ENCODE measurements at regions not wholly inside any gene's neighbourhood (a gene's known extent, or its start where the extent isn't known, plus 50 kb on each side); places are given as distances from the start of the nearest gene placed in this dataset.

DNA sequence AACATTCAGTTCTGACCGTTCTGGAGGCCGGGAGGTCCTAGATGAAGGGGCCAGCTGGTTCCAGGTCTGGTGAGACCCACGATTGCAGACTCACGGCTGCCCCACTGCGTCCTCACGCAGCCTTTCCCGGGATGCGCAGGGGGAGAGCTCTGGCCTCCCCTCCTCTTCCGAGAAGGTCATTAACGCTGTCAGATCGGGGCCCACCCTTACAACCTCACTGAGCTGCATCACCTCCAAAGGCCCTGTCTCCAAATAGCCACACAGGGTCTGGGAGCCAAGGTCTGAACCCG, 66.6 kb upstream of the PPP1R26 start:
- no peak overlapping the region for H2AFZ ChIP-seq (ENCODE audit: low read depth, low read length)
- H4K20me1 ChIP-seq (replicated peaks; ENCODE audit: control insufficient read depth, insufficient read depth, low read length), result 0 out of 2 replicates have a peak, but pooled peaks cover 5% of the 10 kb centered on the region
- H3K4me3 ChIP-seq, result no peak overlapping the region
- H3K27ac ChIP-seq (ENCODE audit: extremely low read depth, low read depth, low read length), result no peak overlapping the region
- H3K4me1 ChIP-seq (replicated peaks in 1 of 2; ENCODE audit: control insufficient read depth in 2 of 2, insufficient read depth in 2 of 2, low read length in 2 of 2), result peaks cover 4 to 29% of the 10 kb centered on the region in 2 experiments; a peak in 2 of 5 replicates
- 28% methylated on average over 12 of the region's 12 CpGs for WGBS (ENCODE audit: insufficient coverage, low coverage, missing lambda C conversion rate)
- BruUV-seq (replicated peaks), result no TSS peak
- no peak overlapping the region for H3K4me2 ChIP-seq (ENCODE audit: insufficient read depth, low read length)
- peaks cover 2 to 22% of the 10 kb centered on the region in 2 experiments; a peak in 3 of 5 replicates for H3K27me3 ChIP-seq (ENCODE audit: control insufficient read depth in 2 of 2, insufficient read depth in 2 of 2, low read length in 2 of 2)
- intact Hi-C loops (cut with micrococcal nuclease), result loop anchor here (2.0 to 10.0 kb wide), 2 partner anchors 326 to 718 kb away; partner anchors contain the start of gene OLFM1
- H3K9ac ChIP-seq (ENCODE audit: insufficient read depth in 1 of 2, low read depth in 2 of 2, low read length in 2 of 2), result no peak overlapping the region
- FAIRE-seq (no peak), ATAC-seq (no peak), DNase-seq (ENCODE audit: extremely low read depth in 1 of 4, low spot score in 3 of 4) (no peak)
- no peaks in the 10 kb centered on the region for H3K79me2 ChIP-seq (ENCODE audit: control insufficient read depth, insufficient read depth, low read length)
- in situ Hi-C loops (cut with MboI), result loop anchor here (5.0 kb wide), 1 partner anchor 326 kb away; the partner anchor contains the start of gene OLFM1
- TF ChIP-seq EZH2 (IDR thresholded peaks at IDR 0.05; ENCODE audit: borderline replicate concordance, low read depth, low read length) (no peak), FOXA3 (CRISPR knock-in tag; conservative IDR thresholded peaks at IDR 0.05 in 1 of 2, IDR thresholded peaks at IDR 0.05 in 1 of 2) (0 out of 4 replicates have a peak, but pooled peaks of 1 of the 2 experiments have one; percentile 6)
- ChIA-PET POLR2A (interaction anchor here (0.9 kb wide), 1 partner anchor 59 kb away, joined by 3 read pairs; no protein-coding TSS in a partner anchor), CTCF (ENCODE audit: low intra/inter-chr PET ratio) (interaction anchor here (1.1 to 3.0 kb wide), 4 partner anchors 10 to 326 kb away, joined by 3 to 33 read pairs (median 4); partner anchors contain the start of gene OLFM1)
- no peaks in the 10 kb centered on the region for H3K36me3 ChIP-seq (ENCODE audit: control insufficient read depth, insufficient read depth, low read length)
- peaks cover 3% of the 10 kb centered on the region for H3K9me1 ChIP-seq (ENCODE audit: control insufficient read depth, insufficient read depth, low read length)
- no peaks in the 10 kb centered on the region for H3K9me3 ChIP-seq (replicated peaks; ENCODE audit: control insufficient read depth, insufficient read depth, low read depth, low read length)

DNA sequence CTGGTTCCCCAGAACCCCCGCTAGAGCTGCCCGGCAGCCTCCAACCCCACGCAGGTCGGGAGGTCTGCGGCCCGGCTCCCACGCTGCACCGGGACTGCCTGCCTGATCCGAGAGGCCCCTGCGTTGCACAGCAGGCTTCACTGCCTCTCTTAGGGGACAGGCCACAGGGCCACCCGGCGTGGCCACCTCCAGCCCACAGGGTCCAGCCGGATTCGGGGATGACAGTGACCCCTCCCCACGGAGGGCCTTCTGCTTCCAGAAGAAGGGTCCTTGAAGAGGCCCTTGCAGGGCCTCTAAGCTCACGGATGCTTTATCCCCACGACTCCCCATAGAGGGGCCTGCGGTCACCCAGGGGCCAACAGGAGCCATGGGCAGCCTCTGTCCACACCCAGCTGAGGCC, 66.1 kb upstream of the PPP1R26 start:
- H3K9me3 ChIP-seq (replicated peaks; ENCODE audit: control insufficient read depth, insufficient read depth, low read depth, low read length), result no peaks in the 10 kb centered on the region
- peaks cover 2 to 22% of the 10 kb centered on the region in 2 experiments; a peak in 3 of 5 replicates for H3K27me3 ChIP-seq (ENCODE audit: control insufficient read depth in 2 of 2, insufficient read depth in 2 of 2, low read length in 2 of 2)
- 69% methylated on average over 15 of the region's 18 CpGs for WGBS (ENCODE audit: insufficient coverage, low coverage, missing lambda C conversion rate)
- BruUV-seq (replicated peaks), result no TSS peak
- in situ Hi-C loops (cut with MboI), result loop anchor here (5.0 kb wide), 1 partner anchor 326 kb away; the partner anchor contains the start of gene OLFM1
- peaks cover 3% of the 10 kb centered on the region for H3K9me1 ChIP-seq (ENCODE audit: control insufficient read depth, insufficient read depth, low read length)
- H2AFZ ChIP-seq (ENCODE audit: low read depth, low read length), result no peak overlapping the region
- 0 out of 2 replicates have a peak, but pooled peaks cover 5% of the 10 kb centered on the region for H4K20me1 ChIP-seq (replicated peaks; ENCODE audit: control insufficient read depth, insufficient read depth, low read length)
- no peak overlapping the region for H3K27ac ChIP-seq (ENCODE audit: extremely low read depth, low read depth, low read length)
- ChIA-PET POLR2A (interaction anchor here (0.9 kb wide), 1 partner anchor 59 kb away, joined by 3 read pairs; no protein-coding TSS in a partner anchor), CTCF (ENCODE audit: low intra/inter-chr PET ratio) (interaction anchor here (0.9 to 3.0 kb wide), 2 partner anchors 27 to 327 kb away, joined by 3 to 33 read pairs; partner anchors contain the start of gene OLFM1)
- no peaks in the 10 kb centered on the region for H3K79me2 ChIP-seq (ENCODE audit: control insufficient read depth, insufficient read depth, low read length)
- no peak for FAIRE-seq
- intact Hi-C loops (cut with micrococcal nuclease), result loop anchor here (2.0 to 10.0 kb wide), 2 partner anchors 327 to 719 kb away; partner anchors contain the start of gene OLFM1
- peaks cover 4 to 31% of the 10 kb centered on the region in 2 experiments; a peak in 2 of 5 replicates for H3K4me1 ChIP-seq (replicated peaks in 1 of 2; ENCODE audit: control insufficient read depth in 2 of 2, insufficient read depth in 2 of 2, low read length in 2 of 2)
- H3K9ac ChIP-seq (ENCODE audit: insufficient read depth in 1 of 2, low read depth in 2 of 2, low read length in 2 of 2), result no peak overlapping the region
- H3K4me3 ChIP-seq, result no peak overlapping the region
- no peak for DNase-seq (ENCODE audit: extremely low read depth in 1 of 4, low spot score in 3 of 4)
- TF ChIP-seq, protein P1, sequence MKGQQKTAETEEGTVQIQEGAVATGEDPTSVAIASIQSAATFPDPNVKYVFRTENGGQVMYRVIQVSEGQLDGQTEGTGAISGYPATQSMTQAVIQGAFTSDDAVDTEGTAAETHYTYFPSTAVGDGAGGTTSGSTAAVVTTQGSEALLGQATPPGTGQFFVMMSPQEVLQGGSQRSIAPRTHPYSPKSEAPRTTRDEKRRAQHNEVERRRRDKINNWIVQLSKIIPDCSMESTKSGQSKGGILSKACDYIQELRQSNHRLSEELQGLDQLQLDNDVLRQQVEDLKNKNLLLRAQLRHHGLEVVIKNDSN (CRISPR knock-in tag; IDR thresholded peaks at IDR 0.05), result no peak
- TF ChIP-seq ZNF3 (CRISPR knock-in tag; IDR thresholded peaks at IDR 0.05) (no peak), SP2 (IDR thresholded peaks at IDR 0.05; ENCODE audit: extremely low read depth, low read depth, low read length, poor library complexity, severe bottlenecking) (no peak), ZNF133 (CRISPR knock-in tag; IDR thresholded peaks at IDR 0.05) (no peak), NFRKB (IDR thresholded peaks at IDR 0.05; ENCODE audit: low read depth) (no peak), ZNF57 (CRISPR knock-in tag; IDR thresholded peaks at IDR 0.05) (no peak), HDAC6 (IDR thresholded peaks at IDR 0.05; ENCODE audit: low read depth, low read length) (no peak), MAFK (IDR thresholded peaks at IDR 0.05; ENCODE audit: low read length) (no peak), MECOM (CRISPR knock-in tag; IDR thresholded peaks at IDR 0.05) (no peak)
- no peaks in the 10 kb centered on the region for H3K36me3 ChIP-seq (ENCODE audit: control insufficient read depth, insufficient read depth, low read length)
- no peak for ATAC-seq
- no peak overlapping the region for H3K4me2 ChIP-seq (ENCODE audit: insufficient read depth, low read length)

Data from K562 (cell line).